Neural progenitor cell (in vitro differentiated cells): ENCODE measurements at regions not wholly inside any gene's neighbourhood (a gene's known extent, or its start where the extent isn't known, plus 50 kb on each side); places are given as distances from the start of the nearest gene placed in this dataset.
"Not testable (repeated sequence)": the region's sequence is repeated elsewhere in the genome, so short reads cannot be mapped to it uniquely, and the experiment has no call there.

ENCODE experiments used
- DNase-seq: peaks from one replicate; pipeline ENCODE4 v3.0.0-alpha.2; 2016; ENCODE audit warnings: low spot score
- H2AFZ ChIP-seq: fragments of 200-600 bp; sonication (generic); replicated peaks from 2 replicates; pipeline ENCODE4 v1.6.1; 2016; ENCODE audit warnings: antibody characterized with exemption
- H3F3A ChIP-seq: fragments of 200-600 bp; sonication (generic); 2 replicates; pipeline ENCODE4 v1.6.1; 2016; ENCODE audit warnings: antibody characterized with exemption, low read depth
- H3K27ac ChIP-seq: fragments of 200-600 bp; sonication (generic); 2 replicates; pipeline ENCODE4 v1.5.1; 2016; ENCODE audit warnings: mild to moderate bottlenecking
- H3K27me3 ChIP-seq: fragments of 200-600 bp; sonication (generic); 2 replicates; pipeline ENCODE4 v1.6.1; 2016; ENCODE audit warnings: mild to moderate bottlenecking, moderate library complexity
- H3K36me3 ChIP-seq: fragments of 200-600 bp; sonication (generic); 2 replicates; pipeline ENCODE4 v1.5.1; 2016
- H3K4me1 ChIP-seq: fragments of 200-600 bp; sonication (generic); 2 replicates; pipeline ENCODE4 v1.6.1; 2016; ENCODE audit warnings: mixed run types
- H3K4me2 ChIP-seq: fragments of 200-600 bp; sonication (generic); 2 replicates; pipeline ENCODE4 v1.6.1; 2016
- H3K4me3 ChIP-seq: fragments of 200-600 bp; sonication (generic); 2 replicates; pipeline ENCODE4 v1.5.1; 2016
- H3K79me2 ChIP-seq: fragments of 200-600 bp; sonication (generic); 2 replicates; pipeline ENCODE4 v1.6.1; 2016; ENCODE audit warnings: low read depth
- H3K9ac ChIP-seq: fragments of 200-600 bp; sonication (generic); 2 replicates; pipeline ENCODE4 v1.6.1; 2016
- H3K9me3 ChIP-seq: fragments of 200-600 bp; sonication (generic); 2 replicates; pipeline ENCODE4 v1.5.1; 2016; ENCODE audit warnings: low read depth
- H4K20me1 ChIP-seq: fragments of 200-600 bp; sonication (generic); 2 replicates; pipeline ENCODE4 v1.6.1; 2016; ENCODE audit warnings: low read depth
- H3K27ac Mint-ChIP-seq: 3 replicates; pipeline ENCODE4 v1.8.0; 2021; ENCODE audit warnings: mixed read lengths
- H3K27me3 Mint-ChIP-seq: 2 replicates; pipeline ENCODE4 v1.8.0; 2022; ENCODE audit warnings: low read depth, mild to moderate bottlenecking, inconsistent platforms, moderate library complexity, mixed read lengths; ENCODE audit not compliant: insufficient read depth
- H3K36me3 Mint-ChIP-seq: 3 replicates; pipeline ENCODE4 v1.8.0; 2021; ENCODE audit warnings: mixed read lengths
- H3K4me1 Mint-ChIP-seq: 3 replicates; pipeline ENCODE4 v1.8.0; 2021; ENCODE audit warnings: mixed read lengths
- H3K4me3 Mint-ChIP-seq: 3 replicates; pipeline ENCODE4 v1.8.0; 2021; ENCODE audit warnings: mild to moderate bottlenecking, moderate library complexity, mixed read lengths
- H3K9me3 Mint-ChIP-seq: 3 replicates; pipeline ENCODE4 v1.8.0; 2020; ENCODE audit warnings: mixed read lengths
- EZH2 ChIP-seq: fragments of 200-600 bp; sonication (generic); IDR thresholded peaks from 2 replicates; pipeline ENCODE4 v1.6.1; 2017; ENCODE audit warnings: antibody characterized with exemption, mild to moderate bottlenecking, moderate library complexity
- EZH2phosphoT487 ChIP-seq: fragments of 200-600 bp; sonication (generic); IDR thresholded peaks from 2 replicates; pipeline ENCODE4 v1.6.1; 2017; ENCODE audit warnings: antibody characterized with exemption
- TF ChIP-seq, protein P1 (sequence below): fragments of 200-600 bp; sonication (generic); IDR thresholded peaks from 2 replicates; pipeline ENCODE4 v1.5.1; 2017; ENCODE audit warnings: antibody characterized with exemption, mild to moderate bottlenecking

DNA sequence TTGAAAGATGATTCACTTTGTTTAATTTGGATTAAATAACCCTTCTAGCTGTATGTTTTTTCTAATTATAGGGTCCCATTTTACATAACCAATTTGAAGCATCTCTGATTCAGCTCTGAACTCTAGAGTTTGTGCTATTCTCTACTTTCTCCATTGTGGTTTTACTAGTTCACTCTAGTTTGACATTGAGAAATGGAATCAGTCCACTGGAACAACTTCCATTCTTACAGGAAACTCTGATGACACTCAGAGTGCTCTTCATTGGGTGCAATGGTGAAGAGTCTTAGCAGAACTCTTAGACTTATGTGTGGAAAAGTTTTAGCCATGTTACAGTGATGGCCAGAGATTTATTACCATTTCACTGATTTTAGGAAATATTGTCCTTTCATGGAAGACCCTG, 140.7 kb downstream of the DYRK2 start:
- Histone ChIP-seq H3K9me3 (no peaks in the 10 kb centered on the region), H2AFZ (no peak overlapping the region), H3K4me1 (no peaks in the 10 kb centered on the region), H4K20me1 (no peaks in the 10 kb centered on the region), H3K27ac (no peak overlapping the region), H3K27me3 (no peaks in the 10 kb centered on the region), H3K4me3 (no peak overlapping the region), H3K36me3 (no peaks in the 10 kb centered on the region), H3F3A (no peaks in the 10 kb centered on the region), H3K4me2 (no peak overlapping the region), H3K9ac (no peak overlapping the region), H3K79me2 (no peaks in the 10 kb centered on the region)
- H3K9me3 Mint-ChIP-seq: peaks cover 9% of the 10 kb centered on the region
- no peaks in the 10 kb centered on the region for H3K4me1 Mint-ChIP-seq
- H3K36me3 Mint-ChIP-seq: no peaks in the 10 kb centered on the region
- H3K27me3 Mint-ChIP-seq: peaks cover 3% of the 10 kb centered on the region
- DNase-seq: no peak
- TF ChIP-seq, protein P1, sequence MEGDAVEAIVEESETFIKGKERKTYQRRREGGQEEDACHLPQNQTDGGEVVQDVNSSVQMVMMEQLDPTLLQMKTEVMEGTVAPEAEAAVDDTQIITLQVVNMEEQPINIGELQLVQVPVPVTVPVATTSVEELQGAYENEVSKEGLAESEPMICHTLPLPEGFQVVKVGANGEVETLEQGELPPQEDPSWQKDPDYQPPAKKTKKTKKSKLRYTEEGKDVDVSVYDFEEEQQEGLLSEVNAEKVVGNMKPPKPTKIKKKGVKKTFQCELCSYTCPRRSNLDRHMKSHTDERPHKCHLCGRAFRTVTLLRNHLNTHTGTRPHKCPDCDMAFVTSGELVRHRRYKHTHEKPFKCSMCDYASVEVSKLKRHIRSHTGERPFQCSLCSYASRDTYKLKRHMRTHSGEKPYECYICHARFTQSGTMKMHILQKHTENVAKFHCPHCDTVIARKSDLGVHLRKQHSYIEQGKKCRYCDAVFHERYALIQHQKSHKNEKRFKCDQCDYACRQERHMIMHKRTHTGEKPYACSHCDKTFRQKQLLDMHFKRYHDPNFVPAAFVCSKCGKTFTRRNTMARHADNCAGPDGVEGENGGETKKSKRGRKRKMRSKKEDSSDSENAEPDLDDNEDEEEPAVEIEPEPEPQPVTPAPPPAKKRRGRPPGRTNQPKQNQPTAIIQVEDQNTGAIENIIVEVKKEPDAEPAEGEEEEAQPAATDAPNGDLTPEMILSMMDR: no peak
- TF ChIP-seq EZH2 (no peak), EZH2phosphoT487 (no peak)
- H3K27ac Mint-ChIP-seq: no peak overlapping the region
- H3K4me3 Mint-ChIP-seq: no peak overlapping the region

DNA sequence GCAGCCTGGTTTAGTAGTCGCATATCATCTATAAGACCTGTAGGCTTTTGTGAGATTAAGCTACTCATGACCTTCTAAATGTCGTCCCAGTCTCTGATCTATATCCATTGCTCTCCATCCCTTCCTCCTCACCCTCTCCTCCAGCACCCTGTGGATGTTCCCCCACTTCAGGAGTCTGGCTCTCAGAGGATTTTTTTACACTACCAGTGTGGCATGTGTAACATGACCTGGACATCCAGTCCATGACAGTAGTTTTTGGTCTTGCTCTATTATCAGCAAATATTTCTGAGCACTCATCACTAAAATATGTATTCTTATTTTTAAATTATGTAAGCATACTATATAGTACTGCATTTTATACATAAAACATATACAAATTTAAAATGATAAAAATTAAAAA, 142.1 kb downstream of the DYRK2 start:
- Histone ChIP-seq H2AFZ (no peak overlapping the region), H3F3A (no peaks in the 10 kb centered on the region), H3K27me3 (no peaks in the 10 kb centered on the region), H4K20me1 (no peaks in the 10 kb centered on the region), H3K4me3 (no peak overlapping the region), H3K9me3 (no peaks in the 10 kb centered on the region), H3K9ac (no peak overlapping the region), H3K4me1 (no peaks in the 10 kb centered on the region), H3K4me2 (no peak overlapping the region), H3K36me3 (no peaks in the 10 kb centered on the region), H3K27ac (no peak overlapping the region), H3K79me2 (no peaks in the 10 kb centered on the region)
- no peak overlapping the region for H3K27ac Mint-ChIP-seq
- no peaks in the 10 kb centered on the region for H3K36me3 Mint-ChIP-seq
- no peak for DNase-seq
- TF ChIP-seq EZH2 (no peak), EZH2phosphoT487 (no peak)
- TF ChIP-seq, protein P1: no peak
- peaks cover 3% of the 10 kb centered on the region for H3K27me3 Mint-ChIP-seq
- H3K4me1 Mint-ChIP-seq: no peaks in the 10 kb centered on the region
- H3K4me3 Mint-ChIP-seq: no peak overlapping the region
- peaks cover 9% of the 10 kb centered on the region for H3K9me3 Mint-ChIP-seq

DNA sequence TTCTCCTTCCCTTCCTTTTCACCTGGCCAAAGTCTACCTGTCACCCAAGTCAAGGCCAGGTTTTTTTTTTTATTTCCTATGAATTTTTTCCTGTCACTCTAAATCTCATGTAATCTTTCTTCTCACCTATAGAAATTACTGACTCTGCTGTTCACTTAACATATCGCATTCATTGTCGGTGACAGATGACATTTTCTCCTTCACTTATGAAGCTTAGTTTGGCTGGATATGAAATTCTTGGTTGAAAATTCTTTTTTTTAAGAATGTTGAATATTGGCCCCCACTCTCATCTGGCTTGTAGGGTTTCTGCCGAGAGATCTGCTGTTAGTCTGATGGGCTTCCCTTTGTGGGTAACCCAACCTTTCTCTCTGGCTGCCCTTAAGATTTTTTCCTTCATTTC, 142.8 kb downstream of the DYRK2 start:
- not testable (repeated sequence) for H3K9ac ChIP-seq, H3K36me3 Mint-ChIP-seq, H3K27me3 ChIP-seq, H3K4me1 ChIP-seq, H3K27me3 Mint-ChIP-seq, H2AFZ ChIP-seq, H3K9me3 Mint-ChIP-seq, DNase-seq, H3F3A ChIP-seq, H3K4me3 Mint-ChIP-seq, H3K4me1 Mint-ChIP-seq, H3K79me2 ChIP-seq, H3K4me2 ChIP-seq, H3K27ac ChIP-seq, H3K27ac Mint-ChIP-seq, H3K4me3 ChIP-seq, H3K36me3 ChIP-seq, H3K9me3 ChIP-seq, H4K20me1 ChIP-seq

DNA sequence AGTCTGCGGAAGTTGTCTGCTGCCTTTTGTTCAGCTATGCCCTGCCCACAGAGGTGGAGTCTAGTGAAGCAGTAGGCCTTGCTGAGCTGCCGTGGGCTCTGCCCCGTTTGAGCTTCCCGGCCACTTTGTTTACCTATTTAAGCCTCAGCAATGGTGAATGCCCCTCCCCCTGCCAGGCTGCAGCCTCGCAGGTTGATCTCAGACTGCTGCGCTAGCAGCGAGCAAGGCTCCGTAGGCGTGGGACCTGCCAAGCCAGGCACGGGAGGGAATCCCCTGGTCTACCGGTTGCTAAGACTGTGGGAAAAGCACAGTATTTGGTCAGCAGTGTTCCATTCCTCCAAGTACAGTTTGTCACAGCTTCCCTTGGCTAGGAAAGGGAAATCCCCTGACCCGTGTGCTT, 143.6 kb downstream of the DYRK2 start:
- Histone ChIP-seq H3K4me3 (no peak overlapping the region), H3K27ac (no peak overlapping the region), H3K27me3 (no peaks in the 10 kb centered on the region), H3K4me1 (no peaks in the 10 kb centered on the region), H3K36me3 (no peaks in the 10 kb centered on the region), H2AFZ (peak overlapping the region; percentile 65), H3F3A (no peaks in the 10 kb centered on the region), H4K20me1 (no peaks in the 10 kb centered on the region), H3K4me2 (no peak overlapping the region), H3K9ac (no peak overlapping the region), H3K79me2 (no peaks in the 10 kb centered on the region), H3K9me3 (no peaks in the 10 kb centered on the region)
- DNase-seq: peak; percentile 17
- Mint-ChIP-seq H3K4me1 (no peaks in the 10 kb centered on the region), H3K9me3 (peaks cover 9% of the 10 kb centered on the region), H3K36me3 (no peaks in the 10 kb centered on the region), H3K4me3 (no peak overlapping the region), H3K27me3 (peaks cover under 1% of the 10 kb centered on the region), H3K27ac (no peak overlapping the region)
- TF ChIP-seq EZH2 (no peak), EZH2phosphoT487 (no peak)
- TF ChIP-seq, protein P1: no peak
